ENCODE measurements at regions not wholly inside any gene's neighbourhood (a gene's known extent, or its start where the extent isn't known, plus 50 kb on each side); places are given as distances from the start of the nearest gene placed in this dataset.
A peak's percentile ranks its signal among the peaks of the same experiment; 100 is the strongest.

DNA sequence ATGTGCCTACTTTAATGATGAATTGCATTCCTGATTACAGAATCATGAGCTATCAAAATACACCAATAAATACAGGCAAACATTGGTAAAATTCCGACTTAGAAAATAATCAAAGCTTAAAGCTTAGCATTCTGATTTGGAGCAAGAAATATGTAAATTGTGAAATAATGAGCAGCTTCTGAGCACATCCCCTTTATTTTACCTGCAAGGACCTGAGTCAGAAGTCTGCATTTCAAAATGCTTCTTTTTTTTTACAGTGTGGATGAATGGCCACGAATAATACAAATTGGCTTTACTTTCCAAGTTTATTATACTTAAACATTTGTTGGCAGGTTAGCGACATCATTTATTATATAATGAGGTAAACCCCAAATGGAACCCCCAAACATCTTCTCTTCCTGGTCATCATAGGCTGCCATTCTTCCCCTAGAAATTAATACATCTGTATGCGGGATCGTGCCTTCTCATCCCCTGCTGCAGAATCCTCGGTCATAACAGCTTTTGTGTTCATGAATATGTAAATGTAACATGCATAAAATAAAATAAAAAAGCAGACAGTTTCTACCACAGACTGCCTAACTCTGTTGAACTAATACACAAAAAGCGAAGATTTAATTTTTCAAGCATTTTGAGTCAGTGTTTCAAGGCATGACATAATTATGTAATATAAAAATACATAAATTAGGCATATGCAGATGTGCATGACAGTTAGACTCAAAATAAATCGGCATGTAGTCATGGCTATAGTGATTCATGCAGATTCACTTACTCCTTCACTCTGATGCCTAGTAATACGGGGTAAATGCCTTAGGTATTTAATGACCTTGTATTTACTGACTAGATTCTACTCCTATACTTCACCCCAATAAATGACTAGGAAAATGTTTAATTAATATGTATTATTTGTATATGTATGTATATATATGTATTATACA is 339.7 kb downstream of the USP25 start:
- intact Hi-C loops (cut with DNase I), result no loop called here
- DNase-seq (ENCODE audit: missing footprints) (no peak), ATAC-seq (no peak)

DNA sequence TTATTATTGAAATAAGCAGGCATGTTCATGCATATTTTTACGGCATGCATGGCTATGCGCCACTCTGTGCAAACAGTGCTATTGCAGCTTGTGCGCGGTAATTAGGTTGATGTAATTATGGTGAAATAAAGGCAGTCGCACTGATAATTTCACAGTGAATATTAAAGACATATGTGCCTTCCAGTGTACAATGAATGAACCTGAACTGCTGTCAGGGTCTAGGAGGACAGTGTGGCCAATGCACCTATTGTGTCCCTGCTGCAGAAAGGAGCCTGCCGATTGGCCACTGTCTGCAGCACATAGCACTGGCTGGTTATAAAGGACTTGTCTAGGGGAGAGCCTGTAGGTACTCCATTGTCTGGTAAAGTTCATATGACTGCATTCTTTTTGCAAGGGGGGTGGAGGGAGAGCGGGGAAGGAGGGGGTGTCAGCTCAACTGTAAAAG is 340.4 kb downstream of the USP25 start:
- ATAC-seq, result no peak
- no peak for DNase-seq (ENCODE audit: missing footprints)
- intact Hi-C loops (cut with DNase I), result no loop called here

DNA sequence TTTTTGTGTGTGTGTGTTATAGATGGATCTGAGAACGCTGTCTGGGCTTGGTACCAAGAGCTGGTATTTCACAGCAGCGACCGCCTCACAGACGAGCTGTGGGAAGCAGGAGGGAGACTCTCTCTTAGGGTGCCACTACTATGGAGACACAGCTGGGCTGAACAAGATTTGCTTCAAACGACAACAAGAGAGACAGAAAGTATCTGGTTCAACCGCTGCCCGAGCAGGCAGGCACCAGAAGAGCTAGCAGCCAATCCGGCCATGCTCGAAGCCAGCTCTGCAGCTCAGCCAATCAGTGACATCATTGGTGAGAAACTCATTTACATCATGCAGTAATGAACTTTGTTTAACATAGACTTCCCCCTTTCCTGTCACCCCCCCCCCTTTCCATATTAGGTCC is 341.3 kb downstream of the USP25 start:
- intact Hi-C loops (cut with DNase I), result no loop called here
- no peak for DNase-seq (ENCODE audit: missing footprints)
- ATAC-seq, result no peak

DNA sequence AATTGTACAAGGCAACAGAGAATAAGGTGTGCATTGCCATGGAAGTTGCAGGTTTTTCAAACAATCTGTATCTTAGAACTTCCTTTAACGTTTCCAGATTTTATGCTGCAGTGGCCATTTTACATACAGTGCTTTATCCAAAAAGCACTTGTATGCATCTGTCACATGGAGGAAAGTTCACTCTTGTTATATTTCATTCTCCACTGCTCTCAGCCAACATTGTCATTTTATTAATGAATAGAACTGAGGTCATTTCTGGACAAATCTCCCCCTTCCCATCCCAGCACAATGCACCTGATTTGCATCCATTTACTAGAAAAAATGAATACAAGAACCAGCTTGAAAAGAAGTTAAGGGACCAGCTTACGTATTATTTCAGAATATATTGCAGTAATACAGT is 342.0 kb downstream of the USP25 start:
- intact Hi-C loops (cut with DNase I), result no loop called here
- no peak for DNase-seq (ENCODE audit: missing footprints)
- no peak for ATAC-seq

DNA sequence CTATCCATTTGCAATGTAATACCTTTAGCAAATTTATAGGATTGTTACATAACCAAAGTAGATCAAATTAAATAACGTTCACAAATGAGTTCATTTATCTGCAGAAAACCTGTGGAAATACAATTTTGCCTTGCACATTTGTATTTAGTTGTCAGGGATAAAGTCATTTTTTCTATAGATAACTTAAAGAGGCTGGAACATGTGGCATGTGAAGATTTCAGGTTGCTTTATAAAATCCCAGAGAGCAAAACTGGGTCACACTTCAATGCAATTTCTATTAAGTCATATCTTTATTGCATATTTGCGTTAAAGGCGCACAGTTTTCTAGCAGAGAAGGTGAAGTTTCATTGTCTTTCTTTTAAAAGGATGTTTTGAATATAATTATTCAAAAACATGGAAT is 342.4 kb downstream of the USP25 start:
- DNase-seq (ENCODE audit: missing footprints), result no peak
- no peak for ATAC-seq
- intact Hi-C loops (cut with DNase I), result no loop called here

DNA sequence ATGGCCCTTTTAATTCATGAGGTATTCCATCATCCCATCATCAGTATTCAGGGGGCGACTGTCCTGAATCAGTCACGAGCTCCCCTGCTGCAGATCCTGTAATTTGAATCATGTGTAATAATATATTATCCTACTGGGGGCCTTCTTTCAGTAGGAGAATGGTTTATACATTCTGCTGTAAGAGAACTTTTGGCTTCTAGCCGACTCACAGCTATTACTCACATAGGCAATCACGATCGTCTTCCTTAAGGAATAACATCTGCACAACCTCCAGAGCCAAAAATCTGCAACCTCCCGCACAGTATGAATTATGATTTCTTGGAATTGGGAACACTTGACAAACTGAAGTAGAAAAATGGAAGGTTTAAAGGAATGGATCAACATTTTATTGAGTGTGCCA is 343.0 kb downstream of the USP25 start:
- DNase-seq (ENCODE audit: missing footprints) (no peak), ATAC-seq (no peak)
- intact Hi-C loops (cut with DNase I), result no loop called here

DNA sequence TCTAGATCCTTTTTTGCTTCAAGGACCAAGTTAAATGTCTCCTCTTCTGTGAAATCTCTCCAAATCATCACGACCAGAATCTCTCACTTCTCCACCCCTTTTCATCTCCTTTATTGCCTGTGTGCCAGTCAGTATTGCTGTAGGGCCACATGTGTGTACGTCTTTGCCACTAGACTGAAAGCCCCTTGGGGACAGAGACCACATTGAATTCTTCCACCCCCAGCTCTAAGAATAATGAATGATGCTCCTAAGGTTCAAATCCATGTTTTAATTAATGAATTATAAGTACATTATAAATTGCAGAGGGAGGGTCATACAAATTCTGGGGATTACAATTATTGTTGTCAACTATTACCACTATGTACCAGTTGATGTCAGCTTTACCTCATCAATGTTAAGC is 343.8 kb downstream of the USP25 start:
- no peak for DNase-seq (ENCODE audit: missing footprints)
- no peak for ATAC-seq
- intact Hi-C loops (cut with DNase I), result no loop called here

DNA sequence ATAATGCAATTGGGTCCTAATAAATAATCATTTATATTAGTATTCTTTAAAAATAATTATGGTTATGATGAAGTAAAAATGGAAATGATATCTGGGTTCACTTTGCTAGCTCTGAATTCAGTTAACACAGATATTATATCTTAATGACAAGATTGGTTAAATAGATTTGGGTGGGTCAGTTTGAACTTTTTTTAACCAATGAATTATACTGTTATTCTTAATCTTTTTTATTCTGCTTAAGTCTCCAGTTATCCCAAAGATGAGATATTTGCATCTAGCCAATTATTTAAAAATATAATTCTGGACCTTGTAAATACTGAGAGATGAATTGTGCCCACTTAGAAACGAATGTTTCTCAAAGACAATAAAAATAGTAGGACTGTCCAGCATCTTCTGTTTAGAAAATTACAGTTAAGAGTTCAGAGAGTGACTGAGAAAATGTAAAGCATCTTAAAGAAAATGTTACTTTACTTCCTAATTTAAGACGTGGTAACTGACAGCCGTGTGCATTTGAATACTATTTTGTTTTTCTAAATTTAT is 345.2 kb downstream of the USP25 start:
- DNase-seq (ENCODE audit: missing footprints) (no peak), ATAC-seq (no peak)
- intact Hi-C loops (cut with DNase I), result no loop called here

DNA sequence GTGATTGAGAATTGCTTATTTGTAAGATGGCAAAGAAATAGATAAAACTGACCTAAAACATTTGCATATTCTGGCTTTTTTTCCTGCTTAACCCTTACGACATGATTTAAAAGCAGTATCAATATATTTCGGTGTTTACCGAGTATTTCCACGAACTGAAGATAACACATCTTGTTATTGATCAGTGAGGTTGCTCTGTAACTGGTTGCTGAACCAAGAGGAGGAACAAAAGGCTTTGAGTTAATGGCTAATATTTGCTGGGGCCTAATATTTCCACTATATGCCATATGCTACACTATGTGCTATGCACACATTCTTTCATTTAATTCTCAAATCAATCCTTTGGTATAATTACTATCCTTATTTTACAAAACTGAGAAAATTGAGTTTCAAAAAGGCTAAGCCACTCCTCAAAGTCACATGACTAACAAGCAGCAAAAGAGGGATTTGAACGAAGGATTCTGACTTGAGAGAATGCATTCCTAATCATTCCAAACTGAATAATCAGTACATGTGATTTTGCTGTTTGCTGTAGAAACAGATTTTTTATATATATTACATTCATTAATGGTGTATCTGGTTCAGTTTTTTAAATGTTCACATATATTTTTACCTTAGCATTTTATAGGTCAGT is 346.0 kb downstream of the USP25 start:
- intact Hi-C loops (cut with DNase I), result no loop called here
- ATAC-seq (no peak), DNase-seq (ENCODE audit: missing footprints) (no peak)

DNA sequence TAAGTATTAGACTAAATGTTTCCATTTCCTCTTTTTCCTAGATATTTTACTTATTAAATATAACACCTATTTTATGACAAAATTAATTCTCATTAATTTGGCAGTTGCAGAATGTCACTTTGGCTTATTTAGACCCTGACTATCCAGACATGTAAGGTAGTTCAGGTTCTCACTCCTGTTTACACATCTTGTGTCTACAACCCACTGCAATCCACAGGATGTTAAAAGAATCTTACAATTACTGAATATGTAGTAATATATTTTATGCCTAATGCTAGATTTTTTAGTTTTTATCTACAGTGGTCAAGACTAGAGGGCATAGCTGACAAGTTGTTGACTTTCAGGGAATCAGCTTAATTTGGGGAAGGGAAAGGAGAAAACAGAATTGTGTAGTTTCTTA is 346.7 kb downstream of the USP25 start:
- DNase-seq (ENCODE audit: missing footprints) (no peak), ATAC-seq (no peak)
- intact Hi-C loops (cut with DNase I), result no loop called here

DNA sequence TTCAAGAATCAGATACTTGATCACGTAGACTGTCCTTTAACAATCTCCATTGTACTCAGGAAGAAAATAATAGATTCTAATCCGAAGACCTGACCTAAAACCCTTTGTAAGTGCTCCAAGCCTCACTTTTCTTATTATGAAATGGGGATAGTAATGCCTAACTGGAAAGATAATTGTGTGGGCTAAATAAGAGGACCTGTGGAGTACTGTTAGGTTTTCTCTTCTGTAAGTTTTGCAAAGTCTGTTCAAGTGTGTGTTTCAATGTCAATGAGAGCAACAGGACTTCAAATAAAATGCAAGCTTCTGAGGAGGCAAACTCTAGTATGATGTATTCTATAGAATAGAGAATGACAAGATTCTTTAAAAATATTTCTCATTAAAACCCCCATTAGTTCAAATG is 348.6 kb downstream of the USP25 start:
- ATAC-seq (no peak), DNase-seq (ENCODE audit: missing footprints) (no peak)
- intact Hi-C loops (cut with DNase I), result no loop called here

DNA sequence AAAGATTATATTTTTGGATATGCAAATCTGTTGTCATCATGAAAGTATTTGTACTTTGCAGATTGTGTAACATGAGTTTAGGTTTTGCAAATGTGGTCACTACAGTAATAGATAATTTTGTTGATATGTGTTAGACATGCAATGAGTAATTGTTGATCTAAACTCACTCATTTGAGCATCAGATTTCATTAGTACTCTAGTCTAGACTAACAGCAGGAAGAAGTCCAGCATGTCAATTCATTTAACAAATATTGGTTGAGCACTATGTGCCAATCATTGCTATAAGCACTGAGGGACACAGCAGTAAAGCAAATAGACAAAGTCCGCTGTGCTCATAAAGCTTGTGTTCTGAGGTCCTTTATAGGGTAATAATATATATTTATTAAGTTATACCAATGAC is 350.0 kb downstream of the USP25 start:
- intact Hi-C loops (cut with DNase I), result loop anchor here (5.0 to 10.0 kb wide), 4 partner anchors 115 to 1187 kb away; no protein-coding TSS in a partner anchor
- ATAC-seq (no peak), DNase-seq (ENCODE audit: missing footprints) (no peak)

DNA sequence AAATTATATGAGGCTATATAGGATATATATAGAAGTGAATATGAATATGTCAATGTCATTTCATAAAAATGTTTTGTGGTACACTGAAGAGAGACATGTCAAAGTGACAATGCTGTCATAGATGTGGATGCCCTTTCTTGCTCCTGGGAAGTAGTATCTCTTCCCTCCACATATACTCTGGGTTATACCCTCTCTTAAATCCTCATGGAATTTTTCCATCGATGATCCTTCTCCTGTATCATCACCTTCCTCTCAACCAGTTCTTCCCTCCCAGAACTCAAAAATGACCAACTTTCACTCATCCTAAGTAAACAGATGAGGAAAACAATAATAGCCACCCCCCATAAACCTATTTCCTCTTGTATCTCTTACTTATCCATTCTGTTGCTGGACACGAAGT is 351.5 kb downstream of the USP25 start:
- intact Hi-C loops (cut with DNase I), result loop anchor here (5.0 to 10.0 kb wide), 4 partner anchors 113 to 1186 kb away; no protein-coding TSS in a partner anchor
- DNase-seq (ENCODE audit: missing footprints) (no peak), ATAC-seq (no peak)

DNA sequence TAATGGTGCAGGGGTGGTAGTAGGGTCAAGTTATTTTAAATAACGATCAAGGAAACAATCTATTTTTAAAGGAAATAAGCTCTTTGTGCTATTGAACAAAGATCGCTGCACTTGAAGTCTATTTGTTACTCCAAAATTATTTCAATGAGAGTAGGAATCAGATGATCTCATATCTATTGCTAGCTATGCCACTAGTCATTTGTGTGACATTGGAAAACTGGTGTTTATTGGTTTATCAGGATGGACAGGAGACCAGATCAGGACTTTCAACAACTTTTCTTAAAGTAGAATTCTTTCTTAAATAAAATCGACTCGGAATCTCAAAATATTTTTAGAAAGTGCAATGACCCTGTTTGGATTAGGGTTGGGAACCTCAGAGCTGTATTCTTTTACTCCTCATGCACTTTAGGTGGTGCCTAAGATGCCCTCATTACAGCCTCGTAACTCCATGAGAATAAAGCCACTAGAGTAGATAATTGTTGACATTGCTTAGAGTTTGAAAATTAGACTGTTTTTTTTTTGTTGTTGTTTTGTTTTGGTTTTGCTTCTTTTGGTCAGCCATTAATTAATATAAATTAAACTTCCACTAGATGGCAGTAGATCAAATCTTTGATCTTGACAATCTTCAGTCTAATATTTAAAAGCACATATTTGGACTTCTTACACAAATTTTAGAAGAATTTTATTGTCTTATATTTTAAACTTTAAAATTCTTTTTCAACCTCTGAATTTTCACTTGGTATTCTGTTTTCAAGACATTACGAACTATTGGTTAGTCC is 352.4 kb downstream of the USP25 start:
- ATAC-seq (no peak), DNase-seq (ENCODE audit: missing footprints) (no peak)
- intact Hi-C loops (cut with DNase I), result loop anchor here (5.0 to 10.0 kb wide), 4 partner anchors 113 to 1185 kb away; no protein-coding TSS in a partner anchor

DNA sequence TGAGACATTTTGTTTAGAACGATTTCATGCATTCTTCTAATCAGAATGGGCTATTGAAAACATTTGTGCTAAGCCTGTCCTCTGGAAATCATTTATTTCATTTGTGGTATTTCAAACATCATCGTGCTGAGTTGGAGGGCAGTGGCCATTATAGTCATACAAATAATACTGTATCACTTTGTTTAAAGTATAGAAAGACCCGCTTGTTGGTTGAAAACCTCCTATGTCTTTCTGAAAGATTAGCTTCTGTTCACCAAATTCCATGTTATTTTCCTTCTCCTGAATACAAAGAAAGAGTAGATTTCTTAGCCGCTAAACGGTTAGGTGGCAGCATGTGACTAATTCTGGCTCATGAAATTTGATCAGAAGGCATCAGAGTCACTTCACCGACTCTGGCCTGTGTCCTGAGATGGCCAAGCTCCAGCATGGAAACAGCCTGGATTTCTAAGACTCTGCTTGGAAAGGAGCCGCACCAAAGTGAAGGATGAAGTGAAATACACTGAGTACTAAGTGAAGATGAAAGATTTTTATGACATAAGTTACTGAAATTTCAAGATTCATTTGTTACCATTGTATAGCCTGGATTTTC is 355.1 kb downstream of the USP25 start:
- ATAC-seq (peak; percentile 87), DNase-seq (ENCODE audit: missing footprints) (no peak)
- intact Hi-C loops (cut with DNase I), result loop anchor here (2.0 to 10.0 kb wide), 5 partner anchors 110 to 1182 kb away; no protein-coding TSS in a partner anchor

DNA sequence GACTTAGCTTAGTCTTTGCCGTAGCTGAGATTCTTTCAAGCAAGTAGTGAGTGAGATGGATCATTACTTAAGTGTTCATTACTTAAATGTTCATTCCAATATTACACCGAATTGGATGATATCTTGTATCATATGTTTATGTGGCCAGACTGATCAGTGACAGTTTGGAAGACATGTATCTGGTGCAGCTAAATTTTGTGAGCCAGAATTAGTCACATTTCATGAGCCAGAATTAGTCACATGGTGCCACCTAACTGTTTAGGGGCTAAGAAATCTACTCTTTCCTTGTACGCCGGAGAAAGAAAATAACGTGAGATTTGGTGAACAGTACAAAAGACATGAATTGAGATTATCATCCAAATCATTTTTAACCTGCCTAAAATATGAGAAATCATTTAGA is 355.6 kb downstream of the USP25 start:
- peak; percentile 50 for ATAC-seq
- intact Hi-C loops (cut with DNase I), result loop anchor here (2.0 to 10.0 kb wide), 4 partner anchors 109 to 959 kb away; no protein-coding TSS in a partner anchor
- DNase-seq (ENCODE audit: missing footprints), result no peak

DNA sequence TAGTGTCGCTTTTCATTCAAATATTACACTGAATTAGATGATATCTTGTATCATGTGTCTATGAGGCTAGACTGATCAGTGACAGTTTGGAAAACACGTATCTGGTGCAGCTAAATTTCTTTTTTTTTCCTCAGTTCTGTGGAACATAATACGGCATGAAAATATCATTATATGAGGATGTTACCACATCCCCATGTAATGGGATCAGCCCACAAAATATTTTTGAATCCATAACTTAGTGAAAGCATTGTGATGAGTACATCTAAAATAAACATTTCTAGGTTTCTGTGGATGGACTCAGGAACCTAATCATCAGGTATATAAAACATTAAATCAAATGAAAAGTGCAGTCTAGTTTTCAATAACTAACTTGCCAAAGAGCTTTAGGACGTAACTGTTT is 356.3 kb downstream of the USP25 start:
- ATAC-seq (no peak), DNase-seq (ENCODE audit: missing footprints) (no peak)
- intact Hi-C loops (cut with DNase I), result loop anchor here (10.0 kb wide), 3 partner anchors 109 to 959 kb away; no protein-coding TSS in a partner anchor

DNA sequence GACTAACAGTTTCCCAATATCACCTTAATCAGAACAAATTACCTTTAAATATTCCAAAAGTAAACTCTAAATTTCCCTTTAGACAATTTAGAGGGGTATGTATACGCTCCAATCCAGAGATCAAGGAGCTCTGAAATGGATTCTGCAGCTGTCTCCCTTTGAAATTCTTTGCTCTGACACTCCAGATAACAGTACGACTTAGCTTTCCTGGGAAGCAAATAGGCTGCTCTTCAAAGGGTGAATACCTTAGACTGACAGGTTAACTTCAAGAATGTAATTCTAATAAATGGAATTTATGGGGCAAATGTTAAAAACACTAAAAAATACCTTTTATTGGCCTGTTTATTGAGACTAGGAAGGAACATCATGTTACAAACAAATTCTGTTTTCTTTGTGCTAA is 357.2 kb downstream of the USP25 start:
- DNase-seq (ENCODE audit: missing footprints), result no peak
- intact Hi-C loops (cut with DNase I), result loop anchor here (10.0 kb wide), 3 partner anchors 108 to 958 kb away; no protein-coding TSS in a partner anchor
- ATAC-seq, result no peak
